Medulla oblongata (tissue), 1 donor: ENCODE measurements at regions not wholly inside any gene's neighbourhood (a gene's known extent, or its start where the extent isn't known, plus 50 kb on each side); places are given as distances from the start of the nearest gene placed in this dataset.
"Not testable (repeated sequence)": the region's sequence is repeated elsewhere in the genome, so short reads cannot be mapped to it uniquely, and the experiment has no call there.

Experiments used
- DNase-seq: peaks from one replicate; pipeline ENCODE4 v3.0.0-alpha.2; 2015; ENCODE audit errors: extremely low spot score

GRCh38 chr16:73124097-73124652 is 76.2 kb upstream of the ZFHX3 start:
- no peak for DNase-seq

- peak; percentile 62 for DNase-seq
These were observed 74.9 kb upstream of the ZFHX3 start for GRCh38 chr16:73122604-73123391.

GRCh38 chr16:73116576-73116975 is 68.6 kb upstream of the ZFHX3 start:
- DNase-seq, result no peak

- no peak for DNase-seq
These were observed 65.4 kb upstream of the ZFHX3 start for GRCh38 chr16:73113336-73113735.

- no peak for DNase-seq
These were observed 60.5 kb upstream of the ZFHX3 start for GRCh38 chr16:73108195-73108963.

GRCh38 chr16:73107371-73107770 is 59.4 kb upstream of the ZFHX3 start:
- no peak for DNase-seq

- DNase-seq, result no peak
These were observed 58.6 kb upstream of the ZFHX3 start for GRCh38 chr16:73106329-73107034.

- no peak for DNase-seq
These were observed 53.6 kb upstream of the ZFHX3 start for GRCh38 chr16:73101568-73101967.

- not testable (repeated sequence) for DNase-seq
These were observed 51.7 kb upstream of the ZFHX3 start for GRCh38 chr16:73099601-73100000.
